Astrocyte (in vitro differentiated cells and primary cell): ENCODE measurements at regions not wholly inside any gene's neighbourhood (a gene's known extent, or its start where the extent isn't known, plus 50 kb on each side); places are given as distances from the start of the nearest gene placed in this dataset.

ENCODE experiments used
- DNase-seq: peaks from one replicate; pipeline ENCODE4 v3.0.0-alpha.2; 2010; ENCODE audit warnings: low read depth
- FAIRE-seq: peaks from 2 replicates; lab custom pipeline; 2011; peaks lifted over from hg19 to GRCh38; lab: Jason Lieb, UNC
- H2AFZ ChIP-seq: 2 replicates; pipeline ENCODE4 v1.6.0; 2012; ENCODE audit warnings: low read depth, low read length, inconsistent platforms
- H3K27ac ChIP-seq: 2 replicates; pipeline ENCODE4 v1.5.1; 2011; ENCODE audit warnings: low read depth, low read length, inconsistent platforms
- H3K27me3 ChIP-seq: 2 replicates; pipeline ENCODE4 v1.6.0; 2011; ENCODE audit warnings: low read length, inconsistent platforms; ENCODE audit not compliant: insufficient read depth
- H3K36me3 ChIP-seq: 2 replicates; pipeline ENCODE4 v1.5.1; 2011; ENCODE audit warnings: low read length, inconsistent platforms; ENCODE audit not compliant: insufficient read depth
- H3K4me1 ChIP-seq: 2 replicates; pipeline ENCODE4 v1.5.1; 2011; ENCODE audit warnings: low read length, inconsistent platforms; ENCODE audit not compliant: insufficient read depth
- H3K4me2 ChIP-seq: 2 replicates; pipeline ENCODE4 v1.6.0; 2012; ENCODE audit warnings: low read length, inconsistent platforms
- H3K4me3 ChIP-seq: 2 replicates; pipeline ENCODE4 v1.5.1; 2011; ENCODE audit warnings: low read depth, mild to moderate bottlenecking, low read length, inconsistent platforms; ENCODE audit not compliant: insufficient read depth
- H3K79me2 ChIP-seq: 2 replicates; pipeline ENCODE4 v1.6.0; 2012; ENCODE audit warnings: mild to moderate bottlenecking, low read length, inconsistent platforms; ENCODE audit not compliant: insufficient read depth
- H3K9ac ChIP-seq: 2 replicates; pipeline ENCODE4 v1.6.0; 2012; ENCODE audit warnings: mild to moderate bottlenecking, low read length, inconsistent platforms
- H3K9me3 ChIP-seq: 2 replicates; pipeline ENCODE4 v1.5.1; 2012; ENCODE audit warnings: low read depth, mild to moderate bottlenecking, low read length, inconsistent platforms; ENCODE audit not compliant: insufficient read depth
- H4K20me1 ChIP-seq: 2 replicates; pipeline ENCODE4 v1.6.0; 2012; ENCODE audit warnings: low read length, inconsistent platforms; ENCODE audit not compliant: insufficient read depth
- H3K27ac Mint-ChIP-seq: one replicate; pipeline ENCODE4 v1.8.0; 2021; ENCODE audit warnings: mild to moderate bottlenecking, mixed read lengths; ENCODE audit not compliant: unreplicated experiment
- H3K27me3 Mint-ChIP-seq: one replicate; pipeline ENCODE4 v1.8.0; 2021; ENCODE audit warnings: low read depth, mixed read lengths; ENCODE audit not compliant: unreplicated experiment
- H3K36me3 Mint-ChIP-seq: one replicate; pipeline ENCODE4 v1.8.0; 2021; ENCODE audit warnings: low read depth, mixed read lengths; ENCODE audit not compliant: unreplicated experiment
- H3K4me1 Mint-ChIP-seq: one replicate; pipeline ENCODE4 v1.8.0; 2021; ENCODE audit warnings: low read depth, mixed read lengths; ENCODE audit not compliant: unreplicated experiment
- H3K4me3 Mint-ChIP-seq: one replicate; pipeline ENCODE4 v1.8.0; 2021; ENCODE audit warnings: mild to moderate bottlenecking, moderate library complexity, mixed read lengths; ENCODE audit not compliant: unreplicated experiment
- H3K9me3 Mint-ChIP-seq: one replicate; pipeline ENCODE4 v1.8.0; 2021; ENCODE audit warnings: mild to moderate bottlenecking, mixed read lengths; ENCODE audit not compliant: unreplicated experiment
- CTCF ChIP-seq: IDR thresholded peaks from 2 replicates; pipeline ENCODE4 v1.5.1; 2011; ENCODE audit warnings: low read depth, mild to moderate bottlenecking, inconsistent platforms, low read length, moderate library complexity; ENCODE audit not compliant: insufficient read depth
- EZH2 ChIP-seq: IDR thresholded peaks from 2 replicates; pipeline ENCODE4 v1.6.1; 2012; ENCODE audit warnings: mild to moderate bottlenecking, low read length, inconsistent platforms; ENCODE audit not compliant: insufficient read depth

GRCh38 chr2:43020296-43020695 lies 206.1 kb downstream of the ZFP36L2 start:
- Mint-ChIP-seq H3K27ac (no peak overlapping the region), H3K36me3 (no peaks in the 10 kb centered on the region), H3K9me3 (peaks cover 16% of the 10 kb centered on the region), H3K4me1 (peaks cover 12% of the 10 kb centered on the region), H3K4me3 (no peak overlapping the region), H3K27me3 (peaks cover 21% of the 10 kb centered on the region)
- Histone ChIP-seq H3K4me3 (no peak overlapping the region), H3K27me3 (no peaks in the 10 kb centered on the region), H3K36me3 (no peaks in the 10 kb centered on the region), H3K9ac (no peak overlapping the region), H3K27ac (no peak overlapping the region), H3K79me2 (no peaks in the 10 kb centered on the region), H2AFZ (no peak overlapping the region), H3K4me2 (no peak overlapping the region), H3K4me1 (peaks cover 10% of the 10 kb centered on the region), H4K20me1 (no peaks in the 10 kb centered on the region), H3K9me3 (peaks cover 11% of the 10 kb centered on the region)
- TF ChIP-seq CTCF (no peak), EZH2 (no peak)
- FAIRE-seq: no peak
- DNase-seq: no peak

- Histone ChIP-seq H3K4me1 (peaks cover 4% of the 10 kb centered on the region), H4K20me1 (no peaks in the 10 kb centered on the region), H2AFZ (no peak overlapping the region), H3K79me2 (no peaks in the 10 kb centered on the region), H3K27ac (no peak overlapping the region), H3K4me2 (no peak overlapping the region), H3K36me3 (no peaks in the 10 kb centered on the region), H3K4me3 (no peak overlapping the region), H3K27me3 (no peaks in the 10 kb centered on the region), H3K9me3 (peaks cover 11% of the 10 kb centered on the region), H3K9ac (no peak overlapping the region)
- Mint-ChIP-seq H3K27me3 (peaks cover 21% of the 10 kb centered on the region), H3K9me3 (peaks cover 16% of the 10 kb centered on the region), H3K4me1 (peaks cover 7% of the 10 kb centered on the region), H3K27ac (no peak overlapping the region), H3K36me3 (no peaks in the 10 kb centered on the region), H3K4me3 (no peak overlapping the region)
- TF ChIP-seq EZH2: no peak
- TF ChIP-seq CTCF: no peak
- DNase-seq: no peak
- FAIRE-seq: no peak
Observed at GRCh38 chr2:43019536-43020183, 206.7 kb downstream of the ZFP36L2 start.

DNA sequence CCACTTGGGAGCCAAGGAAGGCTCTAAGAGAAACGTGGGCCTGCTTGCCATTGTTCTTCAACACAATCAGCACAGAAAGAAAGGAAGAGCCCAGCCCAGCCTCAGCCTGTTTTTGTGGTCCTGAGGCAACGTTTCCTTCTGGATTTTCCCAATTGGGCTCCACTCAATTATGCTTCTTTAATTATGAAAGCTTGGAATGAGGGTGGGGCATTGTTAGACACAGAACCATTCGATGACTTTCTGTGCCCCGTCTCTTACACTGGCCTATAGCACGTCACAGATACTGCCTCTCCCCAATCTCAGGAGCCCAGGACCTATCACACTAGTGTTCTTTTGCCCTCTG lies 207.4 kb downstream of the ZFP36L2 start:
- Histone ChIP-seq H3K9me3 (peaks cover 11% of the 10 kb centered on the region), H3K27ac (no peak overlapping the region), H3K4me3 (no peak overlapping the region), H3K4me1 (no peaks in the 10 kb centered on the region), H3K9ac (no peak overlapping the region), H3K36me3 (no peaks in the 10 kb centered on the region), H2AFZ (no peak overlapping the region), H4K20me1 (no peaks in the 10 kb centered on the region), H3K27me3 (no peaks in the 10 kb centered on the region), H3K79me2 (no peaks in the 10 kb centered on the region), H3K4me2 (no peak overlapping the region)
- peaks cover 16% of the 10 kb centered on the region for H3K9me3 Mint-ChIP-seq
- H3K4me3 Mint-ChIP-seq: no peak overlapping the region
- peaks cover 21% of the 10 kb centered on the region for H3K27me3 Mint-ChIP-seq
- FAIRE-seq: no peak
- H3K36me3 Mint-ChIP-seq: no peaks in the 10 kb centered on the region
- no peak overlapping the region for H3K27ac Mint-ChIP-seq
- no peak for DNase-seq
- TF ChIP-seq CTCF (no peak), EZH2 (no peak)
- H3K4me1 Mint-ChIP-seq: peaks cover 4% of the 10 kb centered on the region
